SIG-M5 treated with dmso at 0.1 percent for 504 hours (cell line): ENCODE measurements at regions not wholly inside any gene's neighbourhood (a gene's known extent, or its start where the extent isn't known, plus 50 kb on each side); places are given as distances from the start of the nearest gene placed in this dataset.
"Not testable (repeated sequence)": the region's sequence is repeated elsewhere in the genome, so short reads cannot be mapped to it uniquely, and the experiment has no call there.

ENCODE experiments used
- DNase-seq: peaks from one replicate; lab custom pipeline; 2025; ENCODE audit not compliant: unreplicated experiment; lab: John Stamatoyannopoulos, UW

DNA sequence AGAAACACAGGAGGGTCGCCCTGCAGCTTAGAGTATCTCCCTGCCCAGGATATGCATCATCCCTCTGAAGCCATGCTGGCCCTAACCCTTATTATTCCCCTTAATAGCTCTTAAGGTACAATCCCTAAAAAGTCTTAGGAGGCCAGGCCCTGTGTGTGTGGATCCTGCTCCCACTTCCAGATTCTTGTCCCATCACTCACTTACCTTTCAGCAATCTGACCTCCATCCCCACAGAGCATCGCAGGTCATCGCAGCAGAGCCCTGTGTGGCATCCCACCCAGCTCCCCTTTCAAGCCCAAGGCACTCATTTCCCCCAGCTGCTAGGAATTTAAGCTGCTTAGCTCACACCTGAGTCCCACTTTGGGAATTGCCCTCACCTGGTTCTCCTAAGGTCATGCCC lies 223.8 kb upstream of the SMLR1 start:
- no peak for DNase-seq

- DNase-seq: no peak
These were observed 222.3 kb upstream of the SMLR1 start for GRCh38 chr6:130604841-130605399.

DNA sequence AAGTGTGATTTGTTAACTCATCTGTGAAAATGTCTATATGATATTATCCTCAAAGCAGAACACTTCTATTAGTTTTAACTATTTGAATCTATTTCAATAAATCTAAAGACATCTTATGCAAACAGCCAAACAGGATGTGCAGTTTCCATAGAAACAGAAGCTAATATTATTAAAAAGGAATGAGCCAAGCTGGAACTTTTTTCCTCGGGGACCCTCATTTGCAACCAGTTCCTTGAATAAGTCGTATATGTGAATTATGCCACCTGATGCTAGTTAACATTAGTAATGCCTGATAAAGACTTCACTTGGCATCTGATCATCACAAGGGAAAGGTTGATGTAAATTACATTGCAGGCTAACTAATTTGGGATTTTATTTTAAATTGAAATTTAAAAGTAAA lies 216.9 kb upstream of the SMLR1 start:
- no peak for DNase-seq

DNA sequence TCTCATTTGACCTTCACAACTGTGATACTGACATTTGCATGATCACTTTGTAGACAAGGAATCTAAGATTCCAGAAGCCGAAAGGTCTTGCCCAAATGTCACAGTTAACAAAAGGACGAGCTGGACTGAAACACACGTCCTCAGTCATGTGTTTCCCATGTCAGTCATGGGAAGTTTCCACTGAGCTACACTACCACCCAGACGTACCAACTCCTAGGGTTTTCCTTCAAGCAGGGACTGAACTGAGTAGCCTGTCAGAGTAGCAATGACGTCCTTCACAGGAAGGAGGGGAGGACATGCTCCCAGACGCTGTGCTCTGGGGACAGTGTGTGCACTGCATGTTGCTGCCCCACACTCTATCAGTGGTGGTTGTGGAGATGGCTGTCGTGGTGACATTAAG lies 215.8 kb upstream of the SMLR1 start:
- DNase-seq: no peak

GRCh38 chr6:130613176-130613575 lies 214.0 kb upstream of the SMLR1 start:
- DNase-seq: no peak

GRCh38 chr6:130615816-130616215 lies 211.4 kb upstream of the SMLR1 start:
- no peak for DNase-seq

DNA sequence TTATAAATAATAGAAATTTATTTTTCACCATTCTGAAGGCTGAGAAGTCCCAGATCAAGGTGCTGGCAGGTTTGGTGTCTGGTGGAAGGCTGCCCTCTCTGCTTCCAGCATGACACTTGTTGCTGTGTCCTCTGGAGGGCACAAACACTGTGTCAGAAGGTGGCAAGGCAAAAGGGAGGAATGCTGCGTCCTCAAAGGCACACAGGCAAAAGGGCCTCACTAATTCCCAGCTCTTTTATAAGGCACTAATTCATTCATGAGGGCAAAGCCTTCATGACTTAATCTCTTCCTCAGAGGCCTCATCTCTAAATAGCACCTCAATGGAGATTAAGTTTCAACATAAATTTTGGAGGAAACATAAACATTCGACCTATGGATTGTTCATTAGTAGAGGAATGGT lies 209.5 kb upstream of the SMLR1 start:
- DNase-seq: no peak

- not testable (repeated sequence) for DNase-seq
These were observed 208.4 kb upstream of the SMLR1 start for GRCh38 chr6:130618806-130619205.

DNA sequence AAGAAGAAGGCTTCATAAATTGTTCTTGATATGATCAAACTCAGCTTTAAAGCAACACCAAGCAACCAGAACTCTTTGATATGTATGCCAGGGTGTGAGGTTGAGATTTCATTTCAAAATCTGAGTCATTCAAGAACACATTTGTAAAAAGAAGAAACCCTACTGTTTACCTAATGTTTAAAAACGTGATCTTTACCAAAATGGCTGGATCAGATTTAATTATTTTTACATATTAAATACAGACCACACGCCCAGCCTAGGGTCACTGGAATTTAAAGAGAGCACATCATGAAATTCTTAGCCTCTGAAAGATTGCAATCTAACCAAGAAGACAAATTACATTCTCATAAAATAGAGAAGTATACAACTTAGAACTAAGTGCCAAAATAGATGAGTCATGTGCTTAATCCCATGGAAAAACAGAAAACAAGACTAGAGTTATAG lies 206.8 kb upstream of the SMLR1 start:
- DNase-seq: no peak

DNA sequence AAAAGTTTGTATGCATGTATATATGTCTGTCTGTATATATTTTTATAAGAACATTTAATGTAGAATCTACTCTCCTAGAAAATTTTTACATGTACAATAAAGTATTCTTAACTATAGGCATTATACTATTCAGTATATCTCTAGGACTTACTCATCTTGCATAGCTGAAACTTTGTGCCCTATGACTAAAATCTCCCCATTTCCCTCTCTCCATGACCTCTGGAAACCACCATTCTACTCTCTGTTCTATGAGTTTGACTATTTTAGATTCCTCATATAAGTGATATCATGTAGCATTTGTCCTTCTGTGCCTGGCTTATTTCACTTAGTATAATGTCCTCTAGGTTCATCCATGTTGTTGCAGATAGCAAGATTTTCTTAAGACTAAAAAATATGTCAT lies 205.1 kb upstream of the SMLR1 start:
- no peak for DNase-seq

GRCh38 chr6:130624046-130624445 lies 203.2 kb upstream of the SMLR1 start:
- no peak for DNase-seq

DNA sequence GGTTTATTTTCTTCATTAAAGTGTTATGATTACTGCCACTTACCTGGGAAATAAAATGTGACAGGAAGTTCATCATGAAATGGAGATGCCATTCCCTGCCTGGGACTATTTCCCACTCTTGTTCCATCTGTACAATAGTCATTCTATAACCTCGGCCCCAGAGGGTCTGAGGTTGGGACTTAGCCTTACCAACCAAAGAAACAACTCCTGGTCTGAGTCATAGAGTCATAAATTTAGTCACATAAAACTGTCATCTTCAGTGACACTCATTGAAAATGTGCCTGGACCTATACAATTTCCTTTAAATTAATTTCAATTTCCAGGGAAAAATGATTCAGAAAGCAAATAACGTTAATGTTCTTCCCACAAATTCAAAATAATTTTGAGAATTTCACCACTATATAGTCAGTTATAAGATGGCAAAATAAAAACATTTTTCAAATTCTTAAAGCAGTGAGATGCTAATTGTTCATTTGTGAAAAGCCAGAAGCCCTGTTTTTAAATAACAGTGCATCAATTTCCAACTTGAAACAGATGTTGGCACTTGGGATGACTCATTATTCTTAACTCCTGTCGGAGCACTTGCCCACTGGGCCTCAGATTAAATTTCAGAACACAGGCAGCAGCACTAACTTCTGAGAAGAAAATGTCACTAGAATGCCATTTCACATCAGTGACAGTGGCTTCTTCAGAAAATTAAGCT lies 201.2 kb upstream of the SMLR1 start:
- DNase-seq: no peak

GRCh38 chr6:130628862-130629261 lies 198.3 kb upstream of the SMLR1 start:
- DNase-seq: no peak

GRCh38 chr6:130629640-130630039 lies 197.6 kb upstream of the SMLR1 start:
- no peak for DNase-seq

- DNase-seq: no peak
These were observed 194.9 kb upstream of the SMLR1 start for GRCh38 chr6:130632277-130632676.

GRCh38 chr6:130632897-130633296 lies 194.3 kb upstream of the SMLR1 start:
- DNase-seq: no peak

GRCh38 chr6:130643361-130643760 lies 183.8 kb upstream of the SMLR1 start:
- no peak for DNase-seq

- DNase-seq: no peak
These were observed 183.0 kb upstream of the SMLR1 start for GRCh38 chr6:130644175-130644574.

DNA sequence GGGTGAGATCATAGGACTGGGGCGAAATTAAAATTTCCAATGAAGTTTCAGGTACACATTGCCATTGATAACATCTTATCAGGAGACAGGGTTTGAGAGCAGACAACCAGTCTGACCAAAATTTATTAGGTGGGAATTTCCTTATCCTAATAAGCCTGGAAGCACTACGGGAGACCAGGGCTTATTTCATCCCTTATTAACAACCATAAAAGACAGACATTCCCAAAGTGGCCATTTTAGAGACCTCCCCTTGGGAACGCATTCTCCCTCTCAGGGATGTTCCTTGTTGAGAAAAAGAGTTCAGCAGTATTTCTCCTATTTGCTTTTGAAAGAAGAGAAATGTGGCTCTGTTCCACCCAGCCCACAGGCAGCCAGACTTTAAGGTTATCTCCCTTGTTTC lies 182.4 kb upstream of the SMLR1 start:
- DNase-seq: not testable (repeated sequence)

DNA sequence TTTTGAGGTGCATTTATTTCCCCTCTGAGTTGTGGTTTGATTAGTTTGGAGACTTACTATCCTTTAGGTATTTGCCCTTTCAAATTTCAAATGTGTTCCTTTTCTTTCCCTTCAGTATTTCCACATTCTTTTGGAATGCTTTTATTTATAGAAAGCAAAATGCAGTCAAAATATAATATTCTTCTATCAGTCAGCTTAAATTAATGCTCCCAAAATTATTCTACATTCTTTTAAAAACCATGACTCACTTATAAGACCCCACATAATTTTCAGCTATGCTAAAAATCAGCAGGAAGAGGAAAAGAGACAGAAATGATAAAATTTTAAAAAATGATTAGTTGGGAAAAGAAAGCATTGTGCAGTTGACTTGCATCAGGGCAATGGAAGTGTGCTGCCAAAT lies 180.0 kb upstream of the SMLR1 start:
- no peak for DNase-seq

- no peak for DNase-seq
These were observed 171.6 kb upstream of the SMLR1 start for GRCh38 chr6:130655586-130655985.

GRCh38 chr6:130661077-130661476 lies 166.1 kb upstream of the SMLR1 start:
- DNase-seq: no peak

DNA sequence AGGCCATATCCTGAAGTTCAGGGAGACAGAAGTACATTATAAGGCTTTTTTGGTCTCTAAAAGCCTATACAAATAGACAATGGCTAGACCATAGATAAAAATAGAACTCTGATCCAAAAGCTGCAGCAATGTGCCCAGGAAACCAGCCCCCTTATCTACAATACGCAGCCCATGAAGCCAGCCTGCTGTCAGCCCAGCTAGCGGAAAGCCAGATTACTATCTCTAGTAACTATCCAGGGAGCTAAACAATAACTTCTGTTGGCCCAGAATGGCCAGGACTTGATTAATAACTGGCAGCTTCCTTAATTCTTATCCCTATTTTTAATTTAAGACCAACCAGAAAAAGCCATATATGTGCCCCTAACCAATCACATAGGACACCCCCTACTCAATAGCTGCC lies 160.4 kb upstream of the SMLR1 start:
- DNase-seq: no peak
